ENCODE measurements at regions not wholly inside any gene's neighbourhood (a gene's known extent, or its start where the extent isn't known, plus 50 kb on each side); places are given as distances from the start of the nearest gene placed in this dataset.

GRCh38 chr1:112067989-112068388, 78.5 kb upstream of the KCND3 start:
- no peak overlapping the region for H3K4me3 ChIP-seq (ENCODE audit: low read depth, low read length)
- no peak for TF ChIP-seq CTCF (IDR thresholded peaks at IDR 0.05; ENCODE audit: low read depth, low read length)

GRCh38 chr1:112070677-112071076, 81.2 kb upstream of the KCND3 start:
- H3K4me3 ChIP-seq (ENCODE audit: low read depth, low read length), result no peak overlapping the region
- TF ChIP-seq CTCF (IDR thresholded peaks at IDR 0.05; ENCODE audit: low read depth, low read length), result no peak

GRCh38 chr1:112074711-112075110, 85.2 kb upstream of the KCND3 start:
- TF ChIP-seq CTCF (IDR thresholded peaks at IDR 0.05; ENCODE audit: low read depth, low read length), result no peak
- no peak overlapping the region for H3K4me3 ChIP-seq (ENCODE audit: low read depth, low read length)

- no peak overlapping the region for H3K4me3 ChIP-seq (ENCODE audit: low read depth, low read length)
- TF ChIP-seq CTCF (IDR thresholded peaks at IDR 0.05; ENCODE audit: low read depth, low read length), result no peak
These were observed 86.1 kb upstream of the KCND3 start for GRCh38 chr1:112075566-112075965.

GRCh38 chr1:112079446-112079845, 90.0 kb upstream of the KCND3 start:
- H3K4me3 ChIP-seq (ENCODE audit: low read depth, low read length), result no peak overlapping the region
- TF ChIP-seq CTCF (IDR thresholded peaks at IDR 0.05; ENCODE audit: low read depth, low read length), result no peak

- TF ChIP-seq CTCF (IDR thresholded peaks at IDR 0.05; ENCODE audit: low read depth, low read length), result no peak
These were observed 94.0 kb upstream of the KCND3 start for GRCh38 chr1:112083487-112083886.

GRCh38 chr1:112092656-112093371, 103.3 kb upstream of the KCND3 start:
- no peak for TF ChIP-seq CTCF (IDR thresholded peaks at IDR 0.05; ENCODE audit: low read depth, low read length)
- no peak overlapping the region for H3K4me3 ChIP-seq (ENCODE audit: low read depth, low read length)

More at GRCh38 chr1:112083487-112083886, 94.0 kb upstream of the KCND3 start:
- H3K4me3 ChIP-seq (ENCODE audit: low read depth, low read length), result no peak overlapping the region
